ENCODE measurements at regions not wholly inside any gene's neighbourhood (a gene's known extent, or its start where the extent isn't known, plus 50 kb on each side); places are given as distances from the start of the nearest gene placed in this dataset.
"Not testable (repeated sequence)": the region's sequence is repeated elsewhere in the genome, so short reads cannot be mapped to it uniquely, and the experiment has no call there.

DNA sequence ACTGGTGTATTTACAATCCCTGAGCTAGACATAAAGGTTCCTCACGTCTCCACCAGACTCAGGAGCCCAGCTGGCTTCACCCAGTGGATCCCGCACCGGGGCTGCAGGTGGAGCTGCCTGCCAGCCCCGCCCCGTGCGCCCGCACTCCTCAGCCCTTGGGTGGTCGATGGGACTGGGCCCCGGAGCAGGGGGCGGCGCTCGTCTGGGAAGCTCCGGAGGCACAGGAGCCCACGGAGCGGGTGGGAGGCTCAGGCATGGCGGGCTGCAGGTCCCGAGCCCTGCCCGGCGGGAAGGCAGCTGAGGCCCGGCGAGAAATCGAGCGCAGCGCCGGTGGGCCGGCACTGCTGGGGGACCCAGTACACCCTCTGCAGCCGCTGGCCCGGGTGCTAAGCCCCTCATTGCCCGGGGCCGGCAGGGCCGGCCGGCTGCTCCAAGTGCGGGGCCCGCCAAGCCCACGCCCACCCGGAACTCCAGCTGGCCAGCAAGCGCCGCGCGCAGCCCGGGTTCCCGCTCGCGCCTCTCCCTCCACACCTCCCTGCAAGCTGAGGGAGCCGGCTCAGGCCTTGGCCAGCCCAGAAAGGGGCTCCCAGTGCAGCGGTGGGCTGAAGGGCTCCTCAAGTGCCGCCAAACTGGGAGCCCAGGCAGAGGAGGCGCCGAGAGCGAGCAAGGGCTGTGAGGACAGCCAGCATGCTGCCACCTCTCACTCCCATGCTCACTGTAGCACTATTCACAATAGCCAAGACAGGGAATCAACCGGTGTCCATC is 79.3 kb upstream of the RGPD4 start:
- H4K20me1 ChIP-seq (ENCODE audit: insufficient read depth, low read length); H3K27ac Mint-ChIP-seq; intact Hi-C loops (cut with micrococcal nuclease); H3K4me3 Mint-ChIP-seq; H3K27me3 ChIP-seq (ENCODE audit: control insufficient read depth in 2 of 2, insufficient read depth in 2 of 2, low read length in 2 of 2); H3K4me3 ChIP-seq (replicated peaks in 1 of 3; ENCODE audit: low read depth in 2 of 3, low read length in 3 of 3); H3K4me1 Mint-ChIP-seq; DNase-seq; H3K27ac ChIP-seq (ENCODE audit: low read depth in 1 of 2, low read length in 2 of 2); H3K36me3 Mint-ChIP-seq; H3K27me3 Mint-ChIP-seq (ENCODE audit: low read depth in 3 of 3); H2AFZ ChIP-seq (ENCODE audit: insufficient read depth, low read depth, low read length, poor library complexity, severe bottlenecking); H3K9ac ChIP-seq (ENCODE audit: insufficient read depth, low read length, poor library complexity, severe bottlenecking); H3K4me2 ChIP-seq (replicated peaks; ENCODE audit: extremely low read depth, low read length, poor library complexity, severe bottlenecking); H3K36me3 ChIP-seq (replicated peaks in 1 of 2; ENCODE audit: control insufficient read depth in 1 of 2, insufficient read depth in 2 of 2, low read length in 2 of 2); H3K79me2 ChIP-seq (ENCODE audit: insufficient read depth, low read length); H3K4me1 ChIP-seq (ENCODE audit: control insufficient read depth in 1 of 2, insufficient read depth in 2 of 2, low read length in 2 of 2); H3K9me3 ChIP-seq (replicated peaks in 1 of 2; ENCODE audit: control insufficient read depth in 1 of 2, insufficient read depth in 1 of 2, low read length in 2 of 2): not testable (repeated sequence)
- H3K9me3 Mint-ChIP-seq: peaks cover 5 to 17% (median 7%) of the 10 kb centered on the region in 7 donors
- WGBS (ENCODE audit: insufficient coverage): 94% methylated on average over 39 of the region's 51 CpGs

DNA sequence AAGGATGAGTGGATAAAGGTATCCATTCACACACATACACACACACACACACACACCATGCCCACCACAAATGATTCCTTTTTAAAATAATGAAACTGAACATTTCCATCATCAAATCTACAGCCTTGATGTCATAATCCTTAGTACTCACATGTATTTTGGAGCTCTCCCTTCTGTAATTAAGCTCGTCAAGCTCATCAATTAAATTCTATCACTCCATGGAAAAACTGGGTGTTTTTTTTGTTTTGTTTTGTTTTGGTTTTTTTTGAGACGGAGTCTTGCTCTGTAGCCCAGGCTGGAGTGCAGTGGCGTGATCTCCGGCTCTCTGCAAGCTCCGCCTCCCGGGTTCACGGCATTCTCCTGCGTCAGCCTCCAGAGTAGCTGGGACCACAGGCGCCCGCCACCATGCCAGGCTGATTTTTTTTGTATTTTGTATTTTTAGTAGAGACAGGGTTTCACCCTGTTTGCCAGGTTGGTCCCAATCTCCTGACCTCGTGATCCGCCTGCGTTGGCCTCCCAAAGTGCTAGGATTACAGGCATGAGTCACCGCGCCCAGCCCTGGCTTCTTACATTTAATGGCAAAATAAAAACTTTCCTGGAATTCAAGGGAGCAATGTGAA is 78.6 kb upstream of the RGPD4 start:
- Histone ChIP-seq H4K20me1 (ENCODE audit: insufficient read depth, low read length) (no peaks in the 10 kb centered on the region), H3K27me3 (ENCODE audit: control insufficient read depth in 2 of 2, insufficient read depth in 2 of 2, low read length in 2 of 2) (no peaks in the 10 kb centered on the region), H3K4me1 (ENCODE audit: control insufficient read depth in 1 of 2, insufficient read depth in 2 of 2, low read length in 2 of 2) (no peaks in the 10 kb centered on the region), H3K79me2 (ENCODE audit: insufficient read depth, low read length) (no peaks in the 10 kb centered on the region), H3K36me3 (replicated peaks in 1 of 2; ENCODE audit: control insufficient read depth in 1 of 2, insufficient read depth in 2 of 2, low read length in 2 of 2) (no peaks in the 10 kb centered on the region), H3K9me3 (replicated peaks in 1 of 2; ENCODE audit: control insufficient read depth in 1 of 2, insufficient read depth in 1 of 2, low read length in 2 of 2) (peaks cover 5 to 12% of the 10 kb centered on the region in 2 donors), H3K27ac (ENCODE audit: low read depth in 1 of 2, low read length in 2 of 2) (no peak overlapping the region), H2AFZ (ENCODE audit: insufficient read depth, low read depth, low read length, poor library complexity, severe bottlenecking) (no peak overlapping the region), H3K4me3 (replicated peaks in 1 of 3; ENCODE audit: low read depth in 2 of 3, low read length in 3 of 3) (no peak overlapping the region), H3K9ac (ENCODE audit: insufficient read depth, low read length, poor library complexity, severe bottlenecking) (no peak overlapping the region), H3K4me2 (replicated peaks; ENCODE audit: extremely low read depth, low read length, poor library complexity, severe bottlenecking) (no peak overlapping the region)
- intact Hi-C loops (cut with micrococcal nuclease): no loop called here
- Mint-ChIP-seq H3K4me1 (no peaks in the 10 kb centered on the region), H3K36me3 (no peaks in the 10 kb centered on the region), H3K4me3 (no peak overlapping the region), H3K27ac (no peak overlapping the region), H3K27me3 (ENCODE audit: low read depth in 3 of 3) (peaks cover 0 to 1% (median 0%) of the 10 kb centered on the region in 3 donors), H3K9me3 (peaks cover 5 to 18% (median 9%) of the 10 kb centered on the region in 7 donors)
- no peak for DNase-seq
- TF ChIP-seq, protein P1, sequence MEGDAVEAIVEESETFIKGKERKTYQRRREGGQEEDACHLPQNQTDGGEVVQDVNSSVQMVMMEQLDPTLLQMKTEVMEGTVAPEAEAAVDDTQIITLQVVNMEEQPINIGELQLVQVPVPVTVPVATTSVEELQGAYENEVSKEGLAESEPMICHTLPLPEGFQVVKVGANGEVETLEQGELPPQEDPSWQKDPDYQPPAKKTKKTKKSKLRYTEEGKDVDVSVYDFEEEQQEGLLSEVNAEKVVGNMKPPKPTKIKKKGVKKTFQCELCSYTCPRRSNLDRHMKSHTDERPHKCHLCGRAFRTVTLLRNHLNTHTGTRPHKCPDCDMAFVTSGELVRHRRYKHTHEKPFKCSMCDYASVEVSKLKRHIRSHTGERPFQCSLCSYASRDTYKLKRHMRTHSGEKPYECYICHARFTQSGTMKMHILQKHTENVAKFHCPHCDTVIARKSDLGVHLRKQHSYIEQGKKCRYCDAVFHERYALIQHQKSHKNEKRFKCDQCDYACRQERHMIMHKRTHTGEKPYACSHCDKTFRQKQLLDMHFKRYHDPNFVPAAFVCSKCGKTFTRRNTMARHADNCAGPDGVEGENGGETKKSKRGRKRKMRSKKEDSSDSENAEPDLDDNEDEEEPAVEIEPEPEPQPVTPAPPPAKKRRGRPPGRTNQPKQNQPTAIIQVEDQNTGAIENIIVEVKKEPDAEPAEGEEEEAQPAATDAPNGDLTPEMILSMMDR (IDR thresholded peaks at IDR 0.05): no peak
- WGBS (ENCODE audit: insufficient coverage): 100% methylated on average over 7 of the region's 15 CpGs

Measured in CD14-positive monocyte (primary cell).